ENCODE measurements at regions not wholly inside any gene's neighbourhood (a gene's known extent, or its start where the extent isn't known, plus 50 kb on each side); places are given as distances from the start of the nearest gene placed in this dataset.

DNA sequence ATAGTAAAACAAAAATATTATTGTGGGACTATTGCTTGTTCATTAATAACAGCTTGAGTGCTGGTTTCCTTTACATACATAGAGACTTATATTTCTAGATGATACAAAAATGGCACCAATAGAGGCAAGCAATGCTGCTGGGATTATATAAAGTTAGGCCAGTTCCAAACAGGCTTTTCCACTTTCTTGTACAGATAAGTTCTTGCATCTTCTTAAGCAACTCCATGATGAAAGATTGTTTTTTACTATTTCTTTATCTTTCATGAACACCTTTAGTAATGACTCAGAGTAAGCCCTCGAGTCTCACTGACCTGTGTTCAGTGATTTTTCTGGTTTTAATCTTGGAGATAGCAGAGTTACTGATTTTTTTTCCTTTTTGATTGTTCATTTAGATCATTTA is 324.4 kb downstream of the PRR16 start:
- Histone ChIP-seq H3K9ac (no peak overlapping the region), H3K4me3 (ENCODE audit: low read depth in 2 of 2, low read length in 1 of 2) (no peak overlapping the region), H3K27me3 (ENCODE audit: insufficient read depth) (no peaks in the 10 kb centered on the region), H3K4me2 (no peak overlapping the region), H2AFZ (ENCODE audit: low read depth) (no peak overlapping the region), H4K20me1 (ENCODE audit: insufficient read depth) (no peaks in the 10 kb centered on the region), H3F3A (replicated peaks; ENCODE audit: insufficient read depth) (no peaks in the 10 kb centered on the region), H3K4me1 (ENCODE audit: control insufficient read depth in 1 of 2, insufficient read depth in 2 of 2, low read depth in 1 of 2, low read length in 1 of 2) (no peaks in the 10 kb centered on the region; a peak in 1 of 4 replicates), H3K79me2 (ENCODE audit: insufficient read depth) (no peaks in the 10 kb centered on the region), H3K27ac (ENCODE audit: low read depth in 2 of 2, low read length in 1 of 2) (no peak overlapping the region), H3K9me2 (no peaks in the 10 kb centered on the region), H3K9me3 (peaks cover 7% of the 10 kb centered on the region; the same call in 1 of the 2 replicates), H3K36me3 (replicated peaks in 1 of 2; ENCODE audit: control insufficient read depth in 1 of 2, insufficient read depth in 2 of 2, low read length in 1 of 2) (no peaks in the 10 kb centered on the region)
- DNase-seq = no peak
- CTCF ChIA-PET = interaction anchor here (1.0 kb wide), 1 partner anchor 1147 kb away, joined by 3 read pairs; no protein-coding TSS in a partner anchor
- POLR2A ChIA-PET = no interaction called here
- TF ChIP-seq MEF2A (IDR thresholded peaks at IDR 0.05; ENCODE audit: borderline replicate concordance, low read depth) (no peak), JUND (IDR thresholded peaks at IDR 0.05) (no peak), YY1 (IDR thresholded peaks at IDR 0.05; ENCODE audit: low read depth) (no peak), FOXJ3 (CRISPR knock-in tag; IDR thresholded peaks at IDR 0.05) (no peak), IRF3 (IDR thresholded peaks at IDR 0.05; ENCODE audit: low read depth, low read length) (no peak)
- 82% methylated on average over 1 of the region's 1 CpG for WGBS (ENCODE audit: low lambda C conversion rate)

GRCh38 chr5:120789918-120790317 is 325.8 kb downstream of the PRR16 start:
- H3K9ac ChIP-seq = no peak overlapping the region
- H3K9me3 ChIP-seq = peaks cover 7% of the 10 kb centered on the region; the same call in 1 of the 2 replicates
- no peaks in the 10 kb centered on the region for H4K20me1 ChIP-seq (ENCODE audit: insufficient read depth)
- H3K9me2 ChIP-seq = no peaks in the 10 kb centered on the region
- H3K27ac ChIP-seq (ENCODE audit: low read depth in 2 of 2, low read length in 1 of 2) = peak overlapping the region; percentile 9 to 55; a peak in 2 of 4 replicates
- POLR2A ChIA-PET = no interaction called here
- no peaks in the 10 kb centered on the region for H3K79me2 ChIP-seq (ENCODE audit: insufficient read depth)
- no peaks in the 10 kb centered on the region for H3F3A ChIP-seq (replicated peaks; ENCODE audit: insufficient read depth)
- H2AFZ ChIP-seq (ENCODE audit: low read depth) = peak overlapping the region; percentile 71
- H3K4me3 ChIP-seq (ENCODE audit: low read depth in 2 of 2, low read length in 1 of 2) = peak overlapping the region in 1 of 2 experiments; percentile 44; a peak in 2 of 4 replicates
- WGBS (ENCODE audit: low lambda C conversion rate) = 8% methylated on average over 2 of the region's 2 CpGs
- no peaks in the 10 kb centered on the region for H3K36me3 ChIP-seq (replicated peaks in 1 of 2; ENCODE audit: control insufficient read depth in 1 of 2, insufficient read depth in 2 of 2, low read length in 1 of 2)
- no peaks in the 10 kb centered on the region; a peak in 1 of 4 replicates for H3K4me1 ChIP-seq (ENCODE audit: control insufficient read depth in 1 of 2, insufficient read depth in 2 of 2, low read depth in 1 of 2, low read length in 1 of 2)
- H3K4me2 ChIP-seq = peak overlapping the region; percentile 58; the same call in 1 of the 2 replicates
- no peaks in the 10 kb centered on the region for H3K27me3 ChIP-seq (ENCODE audit: insufficient read depth)
- CTCF ChIA-PET = no interaction called here
- peak; percentile 10 for DNase-seq
- TF ChIP-seq RFX5 (IDR thresholded peaks at IDR 0.05; ENCODE audit: low read length) = no peak
- no peak for TF ChIP-seq SMC3 (IDR thresholded peaks at IDR 0.05; ENCODE audit: low read depth, low read length)
- peak; percentile 72 for TF ChIP-seq TCF12 (IDR thresholded peaks at IDR 0.05)
- TF ChIP-seq POLR2AphosphoS5 (IDR thresholded peaks at IDR 0.05; ENCODE audit: low read depth, low read length) = no peak
- peak; percentile 74 for TF ChIP-seq PBX3 (IDR thresholded peaks at IDR 0.05)
- no peak for TF ChIP-seq RAD21 (IDR thresholded peaks at IDR 0.05; ENCODE audit: low read length)
- TF ChIP-seq MEF2A (IDR thresholded peaks at IDR 0.05; ENCODE audit: borderline replicate concordance, low read depth) = no peak
- TF ChIP-seq CHD2 (IDR thresholded peaks at IDR 0.05; ENCODE audit: low read length, partially characterized antibody) = no peak
- TF ChIP-seq USF2 (IDR thresholded peaks at IDR 0.05; ENCODE audit: borderline replicate concordance, low read depth, low read length) = no peak
- no peak for TF ChIP-seq YY1 (IDR thresholded peaks at IDR 0.05; ENCODE audit: low read depth)
- no peak for TF ChIP-seq ZBTB33 (IDR thresholded peaks at IDR 0.05; ENCODE audit: borderline replicate concordance, low read depth)
- TF ChIP-seq REST (IDR thresholded peaks at IDR 0.05; ENCODE audit: low read depth, low read length) = no peak
- TF ChIP-seq FOSL2 (IDR thresholded peaks at IDR 0.05; ENCODE audit: borderline replicate concordance, low read depth) = no peak
- TF ChIP-seq GABPA (IDR thresholded peaks at IDR 0.05; ENCODE audit: low read depth) = no peak
- TF ChIP-seq NRF1 (IDR thresholded peaks at IDR 0.05; ENCODE audit: low read depth, low read length) = no peak
- no peak for TF ChIP-seq ELF1 (IDR thresholded peaks at IDR 0.05)
- TF ChIP-seq RXRA (IDR thresholded peaks at IDR 0.05; ENCODE audit: borderline replicate concordance, low read depth) = no peak

All from SK-N-SH (cell line).